ENCODE measurements at regions not wholly inside any gene's neighbourhood (a gene's known extent, or its start where the extent isn't known, plus 50 kb on each side); places are given as distances from the start of the nearest gene placed in this dataset.

- TF ChIP-seq CTCF (IDR thresholded peaks at IDR 0.05) (no peak), POLR2A (IDR thresholded peaks at IDR 0.05) (no peak)
These were observed 69.6 kb downstream of the SLC41A2 start for GRCh38 chr12:104888481-104888880.

All from Peyer's patch (tissue), 4 donors.